Right lobe of liver (tissue), 6 donors: ENCODE measurements at regions not wholly inside any gene's neighbourhood (a gene's known extent, or its start where the extent isn't known, plus 50 kb on each side); places are given as distances from the start of the nearest gene placed in this dataset.

Experiments
- ATAC-seq, 4 donors: fragments of 200-7000 bp; cut with Tn5 transposase; one replicate each; pipeline ENCODE4 v1.9.1; 2020; ENCODE audit warnings: mild to moderate bottlenecking in 4 of 4, moderate library complexity in 4 of 4
- DNase-seq, 3 donors: peaks; one replicate each; pipeline ENCODE4 v3.0.0-alpha.2; 2020
- H3K27ac ChIP-seq, 3 donors: fragments of 200-600 bp; one replicate each; pipeline ENCODE4 v1.8.0; 2022
- H3K27me3 ChIP-seq, 2 donors: fragments of 200-600 bp; one replicate each; pipeline ENCODE4 v1.8.0; 2022
- H3K36me3 ChIP-seq, 4 donors: fragments of 200-600 bp; sonication (generic) in 1 of 4; one replicate each; pipeline versions ENCODE4 v1.5.1 to v1.8.0; 2017 to 2022; ENCODE audit warnings: control low read depth in 1 of 4
- H3K4me1 ChIP-seq, 4 donors: fragments of 200-600 bp; sonication (generic) in 1 of 4; one replicate each; pipeline versions ENCODE4 v1.5.1 to v1.8.0; 2017 to 2022; ENCODE audit warnings: control low read depth in 1 of 4
- H3K4me3 ChIP-seq, 3 donors: fragments of 200-600 bp; one replicate each; pipeline ENCODE4 v1.8.0; 2022
- H3K9me3 ChIP-seq, 4 donors: fragments of 200-600 bp; sonication (generic) in 1 of 4; one replicate each; pipeline versions ENCODE4 v1.5.1 to v1.8.0; 2017 to 2022; ENCODE audit warnings: control low read depth in 1 of 4
- POLR2A ChIP-seq: fragments of 450-650 bp; IDR thresholded peaks from one replicate; pipeline ENCODE4 v1.6.1; 2017; ENCODE audit warnings: antibody characterized with exemption, mild to moderate bottlenecking
- WGBS: methylation state at CpG from one replicate; pipeline ENCODE4 v1.1.6; 2018; ENCODE audit warnings: low coverage, low lambda C conversion rate; ENCODE audit not compliant: insufficient coverage; ENCODE audit errors: missing lambda C conversion rate; 5-methylcytosine and 5-hydroxymethylcytosine counted together
- intact Hi-C, 2 donors: fragments of 100-400 bp; cut with DNase I; formaldehyde crosslinking; loops; one replicate each; pipeline versions ENCODE4 v1.11.2 to v1.14.1; 2022
- TF ChIP-seq, protein P1 (sequence below), 4 donors: fragments of 200-600 bp in 3 of 4; fragments of 450-650 bp in 1 of 4; IDR thresholded peaks; one replicate each; pipeline versions ENCODE4 v1.5.1 to v1.8.0; 2016 to 2022; ENCODE audit warnings: antibody characterized with exemption in 4 of 4, mild to moderate bottlenecking in 2 of 4
- donor health status: DM: no; HTN: yes; CAD: no.
- donor health status: DM: no; HTN: no; CAD: no.
- donor health status: DM: no; HTN: no; CAD: no.
- donor health status: DM: no; HTN: yes; CAD: no.
- donor health status: DM: no; HTN: yes; CAD: no.

DNA sequence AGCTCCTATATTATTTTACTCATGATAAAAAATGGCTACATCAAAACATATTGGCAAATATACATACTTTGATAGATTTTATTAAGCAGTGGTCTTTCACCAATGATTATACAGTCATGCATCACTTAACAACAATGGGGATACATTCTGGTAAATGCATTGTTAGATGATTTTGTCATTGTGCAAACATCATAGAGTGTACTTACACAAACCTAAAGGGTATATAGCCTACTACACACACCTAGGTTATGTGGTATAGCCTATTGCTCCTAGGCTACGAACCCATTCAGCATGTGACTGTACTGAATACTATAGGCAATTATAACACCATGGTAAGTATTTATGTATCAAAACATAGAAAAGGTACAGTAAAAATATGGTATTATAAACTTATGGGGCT lies 98.9 kb upstream of the IL6 start:
- ATAC-seq, result no peak
- Histone ChIP-seq H3K4me3 (no peak overlapping the region), H3K4me1 (no peaks in the 10 kb centered on the region), H3K27me3 (no peaks in the 10 kb centered on the region), H3K36me3 (no peaks in the 10 kb centered on the region), H3K9me3 (no peaks in the 10 kb centered on the region), H3K27ac (no peak overlapping the region)
- intact Hi-C loops, result no loop called here
- 69% methylated on average over 1 of the region's 1 CpG for WGBS
- TF ChIP-seq POLR2A, result no peak
- TF ChIP-seq, protein P1, sequence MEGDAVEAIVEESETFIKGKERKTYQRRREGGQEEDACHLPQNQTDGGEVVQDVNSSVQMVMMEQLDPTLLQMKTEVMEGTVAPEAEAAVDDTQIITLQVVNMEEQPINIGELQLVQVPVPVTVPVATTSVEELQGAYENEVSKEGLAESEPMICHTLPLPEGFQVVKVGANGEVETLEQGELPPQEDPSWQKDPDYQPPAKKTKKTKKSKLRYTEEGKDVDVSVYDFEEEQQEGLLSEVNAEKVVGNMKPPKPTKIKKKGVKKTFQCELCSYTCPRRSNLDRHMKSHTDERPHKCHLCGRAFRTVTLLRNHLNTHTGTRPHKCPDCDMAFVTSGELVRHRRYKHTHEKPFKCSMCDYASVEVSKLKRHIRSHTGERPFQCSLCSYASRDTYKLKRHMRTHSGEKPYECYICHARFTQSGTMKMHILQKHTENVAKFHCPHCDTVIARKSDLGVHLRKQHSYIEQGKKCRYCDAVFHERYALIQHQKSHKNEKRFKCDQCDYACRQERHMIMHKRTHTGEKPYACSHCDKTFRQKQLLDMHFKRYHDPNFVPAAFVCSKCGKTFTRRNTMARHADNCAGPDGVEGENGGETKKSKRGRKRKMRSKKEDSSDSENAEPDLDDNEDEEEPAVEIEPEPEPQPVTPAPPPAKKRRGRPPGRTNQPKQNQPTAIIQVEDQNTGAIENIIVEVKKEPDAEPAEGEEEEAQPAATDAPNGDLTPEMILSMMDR (IDR thresholded peaks at IDR 0.05), result no peak
- no peak for DNase-seq

DNA sequence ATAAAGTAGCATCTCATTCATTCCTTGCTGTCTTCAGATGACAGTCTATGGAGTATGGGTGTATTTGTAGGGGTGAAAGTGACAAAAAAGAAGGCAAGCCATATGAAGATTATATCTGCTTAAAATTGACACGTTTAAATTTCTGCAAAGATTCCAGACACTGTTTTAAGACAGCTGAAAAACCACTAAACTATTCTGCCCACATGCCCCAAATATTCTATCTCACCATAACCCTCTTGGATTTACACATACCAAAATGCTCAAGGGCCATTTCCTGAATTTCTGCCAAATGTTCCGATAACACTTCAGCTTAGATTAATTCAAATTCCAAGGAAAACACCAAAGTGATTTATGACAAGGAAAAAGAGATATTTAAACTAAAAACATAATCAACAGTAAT lies 99.9 kb upstream of the IL6 start:
- no peaks in the 10 kb centered on the region for H3K9me3 ChIP-seq
- H3K27ac ChIP-seq, result no peak overlapping the region
- H3K36me3 ChIP-seq, result no peaks in the 10 kb centered on the region
- WGBS, result 56% methylated on average over 2 of the region's 2 CpGs
- intact Hi-C loops, result no loop called here
- no peak for ATAC-seq
- H3K4me1 ChIP-seq, result no peaks in the 10 kb centered on the region
- no peak overlapping the region for H3K4me3 ChIP-seq
- H3K27me3 ChIP-seq, result no peaks in the 10 kb centered on the region
- no peak for DNase-seq
- no peak for TF ChIP-seq POLR2A
- TF ChIP-seq, protein P1 (IDR thresholded peaks at IDR 0.05), result no peak

DNA sequence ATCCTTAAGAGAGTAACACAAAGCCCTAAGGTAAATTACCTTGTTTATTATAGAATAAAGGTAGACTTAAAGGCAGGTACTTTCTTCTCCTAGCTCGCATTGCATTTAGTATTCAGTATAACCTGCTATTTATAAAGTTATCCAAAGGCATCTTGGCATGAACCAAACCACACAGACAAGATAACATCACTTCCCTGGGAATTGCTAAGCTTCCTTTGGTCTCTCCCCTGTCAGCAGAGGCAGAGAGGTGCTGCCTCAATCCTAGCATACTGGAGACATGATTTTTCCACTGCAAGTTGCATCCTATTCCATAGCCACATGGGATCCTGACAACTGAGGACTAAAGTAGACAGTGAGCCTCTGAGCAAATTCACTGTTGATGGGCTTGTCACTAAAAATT lies 101.7 kb upstream of the IL6 start:
- no peak overlapping the region for H3K4me3 ChIP-seq
- no peak for DNase-seq
- no peak overlapping the region for H3K27ac ChIP-seq
- 78% methylated on average over 1 of the region's 1 CpG for WGBS
- no peaks in the 10 kb centered on the region for H3K36me3 ChIP-seq
- no peak for ATAC-seq
- no peaks in the 10 kb centered on the region for H3K27me3 ChIP-seq
- H3K9me3 ChIP-seq, result no peaks in the 10 kb centered on the region
- no peak for TF ChIP-seq POLR2A
- TF ChIP-seq, protein P1 (IDR thresholded peaks at IDR 0.05), result no peak
- intact Hi-C loops, result no loop called here
- H3K4me1 ChIP-seq, result no peaks in the 10 kb centered on the region

DNA sequence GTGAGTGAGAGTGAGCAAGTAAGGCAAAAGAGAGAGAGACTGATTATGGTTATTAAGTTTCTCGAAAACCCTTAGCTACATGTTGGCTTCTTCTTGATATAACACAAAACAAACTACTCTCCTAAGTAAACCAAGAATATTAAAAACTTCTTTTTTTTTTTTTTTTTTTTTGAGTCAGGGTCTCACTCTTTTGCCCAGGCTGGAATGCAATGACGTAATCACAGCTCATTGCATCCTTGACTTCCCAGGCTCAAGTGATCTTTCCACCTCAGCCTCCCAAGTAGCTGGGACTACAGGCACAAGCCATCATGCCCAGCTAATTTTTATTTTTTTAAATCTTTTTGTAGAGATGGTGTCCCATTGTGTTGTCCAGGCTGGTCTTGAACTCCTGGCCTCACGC lies 102.2 kb upstream of the IL6 start:
- WGBS, result 87% methylated on average over 3 of the region's 3 CpGs
- Histone ChIP-seq H3K36me3 (no peaks in the 10 kb centered on the region), H3K9me3 (no peaks in the 10 kb centered on the region), H3K27me3 (no peaks in the 10 kb centered on the region), H3K27ac (no peak overlapping the region), H3K4me1 (no peaks in the 10 kb centered on the region), H3K4me3 (no peak overlapping the region)
- no peak for ATAC-seq
- intact Hi-C loops, result no loop called here
- TF ChIP-seq POLR2A, result no peak
- TF ChIP-seq, protein P1 (IDR thresholded peaks at IDR 0.05), result no peak
- no peak for DNase-seq

DNA sequence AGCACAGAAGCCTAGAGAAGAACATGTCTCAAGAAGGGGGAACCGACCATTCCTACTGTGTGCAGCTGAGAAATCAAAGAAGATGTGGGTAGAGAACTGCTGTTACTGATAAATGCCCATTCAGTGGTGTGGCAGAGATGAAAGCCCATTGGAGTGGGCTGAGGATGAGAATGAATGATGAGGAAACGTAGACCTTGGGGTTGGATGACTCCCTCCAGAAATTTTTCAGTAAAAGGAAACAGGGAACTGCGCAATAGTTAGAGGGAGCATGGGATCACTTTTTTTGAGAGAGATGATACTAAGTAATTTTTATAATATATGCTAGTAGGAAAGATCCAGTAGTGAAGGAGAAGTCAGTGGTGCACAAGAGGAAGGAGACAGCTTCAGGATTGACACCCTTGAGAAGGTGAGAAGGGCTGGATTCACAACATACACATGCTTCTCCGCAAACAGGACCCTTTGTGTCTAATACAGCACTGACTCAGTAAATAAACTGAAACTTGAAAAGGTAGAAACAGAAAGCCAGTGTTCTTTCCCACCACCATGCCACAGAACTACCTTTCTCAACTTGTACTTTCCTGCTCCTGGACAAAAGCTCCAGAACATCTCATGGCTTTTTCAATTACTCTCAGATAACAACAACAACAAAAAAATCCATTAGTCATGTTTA lies 104.7 kb upstream of the IL6 start:
- WGBS, result 79% methylated on average over 4 of the region's 4 CpGs
- ATAC-seq (no peak), DNase-seq (no peak)
- no peaks in the 10 kb centered on the region for H3K4me1 ChIP-seq
- intact Hi-C loops, result no loop called here
- H3K4me3 ChIP-seq, result no peak overlapping the region
- no peak overlapping the region for H3K27ac ChIP-seq
- H3K9me3 ChIP-seq, result no peaks in the 10 kb centered on the region
- TF ChIP-seq, protein P1 (IDR thresholded peaks at IDR 0.05), result no peak
- no peak for TF ChIP-seq POLR2A
- no peaks in the 10 kb centered on the region for H3K36me3 ChIP-seq
- H3K27me3 ChIP-seq, result no peaks in the 10 kb centered on the region
